DMS153 treated with DMSO at 0.1 percent for 48 hours (cell line): ENCODE measurements at regions not wholly inside any gene's neighbourhood (a gene's known extent, or its start where the extent isn't known, plus 50 kb on each side); places are given as distances from the start of the nearest gene placed in this dataset.

Experiments used
- DNase-seq: peaks from one replicate; lab custom pipeline; 2025; ENCODE audit not compliant: unreplicated experiment; lab: John Stamatoyannopoulos, UW

DNA sequence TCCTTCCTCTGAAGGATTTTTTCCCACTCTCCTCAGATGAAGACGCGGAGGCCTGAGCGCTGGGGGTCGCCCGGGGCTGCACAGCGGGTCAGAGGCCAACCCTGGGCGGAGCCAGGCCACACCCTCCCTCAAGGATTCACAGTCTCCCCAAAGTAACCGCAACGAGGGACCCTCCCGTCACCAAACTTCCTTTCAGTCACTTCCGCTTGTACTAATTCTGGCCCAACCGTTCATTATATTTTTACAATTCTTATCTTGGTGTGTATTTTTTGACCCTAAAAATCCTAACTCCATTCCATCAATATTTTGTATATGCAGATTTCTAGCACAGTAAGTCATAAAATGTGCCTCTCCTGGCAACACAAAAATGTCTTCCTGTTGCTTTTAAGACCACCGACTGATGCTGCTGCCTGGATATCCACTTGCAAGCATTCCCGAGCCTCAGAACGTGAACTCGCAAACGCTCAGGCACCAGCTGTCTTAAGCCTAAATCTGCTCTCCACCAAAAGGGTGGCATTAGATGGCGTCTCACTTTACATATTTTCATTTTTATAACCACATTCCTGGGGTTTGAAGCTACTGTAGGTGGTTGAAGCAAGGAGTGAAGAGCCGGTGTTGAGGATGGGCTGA lies 128.0 kb downstream of the DLL1 start:
- no peak for DNase-seq

- no peak for DNase-seq
Observed at GRCh38 chr6:170162011-170162774, 128.7 kb downstream of the DLL1 start.

- no peak for DNase-seq
Observed at GRCh38 chr6:170160628-170161611, 130.0 kb downstream of the DLL1 start.

DNA sequence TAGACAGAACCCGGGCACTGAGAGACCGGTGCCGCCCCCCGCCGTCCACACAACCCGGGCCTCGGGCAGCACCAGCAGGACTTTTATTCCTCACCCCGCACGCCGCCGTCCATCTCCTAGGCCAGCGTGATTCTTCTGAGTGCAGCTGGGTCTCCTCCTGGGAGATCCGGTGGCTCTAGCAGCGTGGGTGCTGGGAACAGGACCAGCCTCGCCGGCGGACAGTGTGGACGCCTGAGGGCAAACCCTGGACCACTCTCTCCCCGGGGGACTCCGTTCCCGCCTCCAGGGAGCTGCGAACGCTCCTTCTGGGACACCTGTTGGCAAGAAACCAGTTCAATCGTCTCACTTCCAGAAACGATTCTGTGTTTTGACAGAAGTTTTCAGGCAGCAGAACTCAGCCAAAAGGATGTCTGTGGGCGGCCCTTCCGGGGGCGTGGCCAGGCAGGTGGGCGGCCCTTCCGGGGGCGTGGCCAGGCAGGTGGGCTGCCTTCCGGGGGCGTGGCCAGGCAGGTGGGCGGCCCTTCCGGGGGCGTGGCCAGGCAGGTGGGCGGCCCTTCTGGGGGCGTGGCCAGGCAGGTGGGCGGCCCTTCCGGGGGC lies 130.7 kb downstream of the DLL1 start:
- no peak for DNase-seq

- DNase-seq = no peak
Observed at GRCh38 chr6:170159022-170159965, 131.6 kb downstream of the DLL1 start.

GRCh38 chr6:170158296-170159021 lies 132.4 kb downstream of the DLL1 start:
- no peak for DNase-seq

- no peak for DNase-seq
Observed at GRCh38 chr6:170157567-170158218, 133.2 kb downstream of the DLL1 start.

GRCh38 chr6:170156448-170157375 lies 134.2 kb downstream of the DLL1 start:
- DNase-seq = no peak

GRCh38 chr6:170155464-170156196 lies 135.2 kb downstream of the DLL1 start:
- no peak for DNase-seq

DNA sequence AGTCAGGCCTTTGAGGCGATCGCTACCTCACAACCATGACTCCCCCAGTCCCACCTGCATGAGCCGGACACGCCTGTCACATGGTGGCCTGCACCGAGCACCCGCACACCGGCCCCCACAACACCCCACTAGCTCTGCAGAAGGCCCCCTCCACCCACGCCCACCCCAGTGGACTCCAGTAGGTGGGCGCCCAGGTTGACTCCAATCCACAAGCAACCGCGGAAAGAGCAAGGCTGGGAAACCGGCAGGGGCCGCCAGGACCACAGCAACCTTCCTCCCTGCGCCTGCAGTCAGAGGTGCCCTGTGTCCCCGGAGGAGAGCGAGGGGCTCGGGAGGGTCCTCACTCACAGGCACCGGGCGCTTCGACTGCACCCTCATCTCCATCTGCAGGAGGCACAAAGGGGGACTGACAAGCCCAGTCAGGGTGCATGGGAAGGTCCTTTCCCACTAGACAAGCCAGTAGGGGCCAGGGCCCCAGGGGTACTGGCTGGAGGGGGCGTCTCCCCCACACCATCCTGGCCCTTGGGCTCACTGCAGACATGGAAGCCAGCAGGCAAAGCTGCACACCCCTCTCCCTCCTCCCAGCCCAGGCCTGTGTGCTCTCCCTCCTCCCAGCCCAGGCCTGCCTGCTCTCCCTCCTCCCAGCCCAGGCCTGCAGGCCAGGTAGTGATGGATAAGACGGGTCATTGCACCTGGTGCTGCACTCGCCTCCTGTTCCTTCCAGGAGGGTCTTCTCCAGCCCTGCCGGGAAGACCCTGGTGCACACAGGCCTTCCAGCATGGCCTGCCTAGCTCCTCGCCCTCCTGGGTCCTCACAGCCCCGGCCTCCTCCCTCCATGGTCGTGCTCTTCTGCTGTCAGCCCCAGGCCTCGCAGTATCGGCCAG lies 137.2 kb downstream of the DLL1 start:
- DNase-seq = no peak

DNA sequence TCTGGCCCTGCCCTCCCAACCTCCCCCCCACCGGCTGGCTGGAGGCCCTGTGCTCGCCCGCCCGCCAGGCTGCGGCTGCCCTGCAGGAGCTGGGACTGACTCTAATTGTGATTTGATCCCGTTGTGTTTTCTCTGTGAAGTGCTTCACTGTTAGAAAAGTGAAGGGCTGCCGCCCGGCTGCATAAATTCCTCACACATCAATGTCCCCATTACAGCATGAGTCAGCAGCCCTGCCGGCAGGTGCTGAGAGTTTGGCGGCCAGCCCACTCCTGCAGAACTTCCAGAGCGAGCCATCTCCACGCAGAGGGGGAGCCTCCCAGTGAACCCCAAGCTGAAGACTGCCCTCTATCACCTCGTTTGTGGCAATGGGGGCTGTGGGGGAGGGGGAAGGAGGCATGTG lies 137.9 kb downstream of the DLL1 start:
- peak; percentile 89 for DNase-seq

- DNase-seq = no peak
Observed at GRCh38 chr6:170152124-170152926, 138.6 kb downstream of the DLL1 start.

DNA sequence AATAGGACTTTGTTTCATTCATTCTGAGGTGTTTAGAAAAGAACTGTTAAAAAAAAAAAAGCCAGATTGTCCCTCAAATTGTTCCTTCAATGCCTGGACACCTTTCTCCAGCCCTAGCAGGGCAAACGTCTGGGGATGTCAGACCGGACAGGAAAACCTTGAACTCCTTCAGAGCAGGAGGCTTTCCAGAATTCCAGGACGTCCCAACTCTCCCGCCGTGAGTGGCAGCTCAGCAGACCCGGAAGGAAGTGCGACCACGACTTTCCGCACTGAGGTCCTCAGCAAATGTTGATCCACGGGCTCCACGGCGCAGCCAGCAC lies 139.1 kb downstream of the DLL1 start:
- no peak for DNase-seq

- DNase-seq = no peak
Observed at GRCh38 chr6:170151321-170151771, 139.5 kb downstream of the DLL1 start.

GRCh38 chr6:170150590-170150945 lies 140.3 kb downstream of the DLL1 start:
- DNase-seq = no peak
